ENCODE measurements at regions not wholly inside any gene's neighbourhood (a gene's known extent, or its start where the extent isn't known, plus 50 kb on each side); places are given as distances from the start of the nearest gene placed in this dataset.

GRCh38 chr4:43987331-43987944 lies 461.2 kb downstream of the KCTD8 start:
- ChIA-PET CTCF (no interaction called here), POLR2A (no interaction called here)
- no peak for TF ChIP-seq CTCF (IDR thresholded peaks at IDR 0.05; ENCODE audit: low read depth, low read length)
- no peak overlapping the region for H3K27ac ChIP-seq (ENCODE audit: low read depth, low read length)
- no peak overlapping the region for H3K4me3 ChIP-seq (ENCODE audit: low read depth, low read length)
- H3K27me3 ChIP-seq (ENCODE audit: control insufficient read depth, insufficient read depth, low read length) = no peaks in the 10 kb centered on the region
- no peak for DNase-seq (ENCODE audit: low read depth, low spot score)
- H3K9me3 ChIP-seq (ENCODE audit: control insufficient read depth, insufficient read depth, low read length) = peaks cover 3% of the 10 kb centered on the region; the same call in 1 of the 2 replicates

DNA sequence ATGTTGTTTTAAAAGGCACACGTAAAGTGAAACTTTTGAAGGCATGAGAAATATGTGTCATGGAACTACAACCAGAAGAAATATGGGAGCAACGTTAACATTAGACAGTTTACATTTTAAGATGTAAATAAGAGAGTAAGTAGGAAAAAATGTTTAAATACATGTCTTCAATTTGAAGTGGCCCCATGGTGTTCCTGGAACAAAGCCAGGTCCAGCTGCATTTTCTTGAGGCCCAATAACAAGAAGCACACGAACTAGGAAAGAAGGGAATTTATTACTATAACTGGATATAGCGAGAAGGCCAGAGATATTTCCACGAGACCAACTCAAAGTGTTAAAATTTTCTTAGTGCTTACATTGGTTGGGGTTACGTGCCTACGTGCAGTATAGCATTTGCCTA lies 458.1 kb downstream of the KCTD8 start:
- no peak overlapping the region for H3K4me3 ChIP-seq (ENCODE audit: low read depth, low read length)
- H3K9me3 ChIP-seq (ENCODE audit: control insufficient read depth, insufficient read depth, low read length) = peaks cover 3% of the 10 kb centered on the region; the same call in 1 of the 2 replicates
- no peaks in the 10 kb centered on the region for H3K27me3 ChIP-seq (ENCODE audit: control insufficient read depth, insufficient read depth, low read length)
- TF ChIP-seq CTCF (IDR thresholded peaks at IDR 0.05; ENCODE audit: low read depth, low read length) = no peak
- no peak overlapping the region for H3K27ac ChIP-seq (ENCODE audit: low read depth, low read length)
- ChIA-PET POLR2A (no interaction called here), CTCF (no interaction called here)
- DNase-seq (ENCODE audit: low read depth, low spot score) = no peak

- H3K4me3 ChIP-seq (ENCODE audit: low read depth, low read length) = no peak overlapping the region
- no peak overlapping the region for H3K27ac ChIP-seq (ENCODE audit: low read depth, low read length)
- ChIA-PET POLR2A (no interaction called here), CTCF (no interaction called here)
- DNase-seq (ENCODE audit: low read depth, low spot score) = no peak
- peaks cover 3% of the 10 kb centered on the region; the same call in 1 of the 2 replicates for H3K9me3 ChIP-seq (ENCODE audit: control insufficient read depth, insufficient read depth, low read length)
- no peak for TF ChIP-seq CTCF (IDR thresholded peaks at IDR 0.05; ENCODE audit: low read depth, low read length)
- H3K27me3 ChIP-seq (ENCODE audit: control insufficient read depth, insufficient read depth, low read length) = no peaks in the 10 kb centered on the region
Observed at GRCh38 chr4:43990963-43991362, 457.6 kb downstream of the KCTD8 start.

GRCh38 chr4:43992552-43992951 lies 456.1 kb downstream of the KCTD8 start:
- Histone ChIP-seq H3K27me3 (ENCODE audit: control insufficient read depth, insufficient read depth, low read length) (no peaks in the 10 kb centered on the region), H3K4me3 (ENCODE audit: low read depth, low read length) (no peak overlapping the region), H3K9me3 (ENCODE audit: control insufficient read depth, insufficient read depth, low read length) (no peaks in the 10 kb centered on the region), H3K27ac (ENCODE audit: low read depth, low read length) (no peak overlapping the region)
- POLR2A ChIA-PET = no interaction called here
- CTCF ChIA-PET = no interaction called here
- no peak for TF ChIP-seq CTCF (IDR thresholded peaks at IDR 0.05; ENCODE audit: low read depth, low read length)
- DNase-seq (ENCODE audit: low read depth, low spot score) = no peak

DNA sequence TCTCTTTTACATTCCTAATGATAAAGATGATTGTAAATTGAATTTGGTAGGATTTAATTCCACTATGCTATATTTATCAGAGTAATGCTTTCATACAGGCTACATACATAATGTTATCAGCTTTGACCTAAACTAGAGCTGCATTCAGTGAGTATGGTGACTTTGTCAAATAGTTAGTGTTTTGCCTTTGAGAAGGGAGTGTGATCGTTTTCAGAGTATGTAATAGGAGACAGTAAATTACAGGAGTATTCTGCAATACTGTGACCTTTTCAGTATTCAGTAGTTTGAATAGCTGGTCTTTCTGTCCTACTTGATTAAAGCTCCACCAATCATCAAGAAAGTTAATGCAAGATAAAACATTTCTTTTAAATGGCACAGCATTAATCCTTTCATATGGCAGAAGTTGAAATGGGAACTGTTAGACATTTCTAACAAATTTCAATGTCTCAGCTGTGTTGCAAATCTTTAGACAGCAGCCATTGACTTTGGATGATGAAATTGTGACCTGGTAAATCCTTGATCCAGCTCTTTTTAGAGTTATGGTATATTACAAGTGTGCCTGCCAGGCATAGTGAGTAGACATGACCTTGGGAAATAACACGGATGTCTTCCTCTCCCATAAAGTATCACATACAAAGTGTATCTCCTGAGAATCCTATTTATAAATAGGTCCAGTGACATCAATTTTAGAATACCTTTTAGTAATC lies 455.3 kb downstream of the KCTD8 start:
- DNase-seq (ENCODE audit: low read depth, low spot score) = no peak
- ChIA-PET CTCF (no interaction called here), POLR2A (no interaction called here)
- Histone ChIP-seq H3K9me3 (ENCODE audit: control insufficient read depth, insufficient read depth, low read length) (no peaks in the 10 kb centered on the region), H3K27ac (ENCODE audit: low read depth, low read length) (no peak overlapping the region), H3K27me3 (ENCODE audit: control insufficient read depth, insufficient read depth, low read length) (no peaks in the 10 kb centered on the region), H3K4me3 (ENCODE audit: low read depth, low read length) (no peak overlapping the region)
- TF ChIP-seq CTCF (IDR thresholded peaks at IDR 0.05; ENCODE audit: low read depth, low read length) = no peak
